CD4-positive, alpha-beta T cell treated with Interleukin-1 beta for 1 hour (primary cell): ENCODE measurements at regions not wholly inside any gene's neighbourhood (a gene's known extent, or its start where the extent isn't known, plus 50 kb on each side); places are given as distances from the start of the nearest gene placed in this dataset.

Experiments
- DNase-seq, 2 donors: peaks; one replicate each; pipeline ENCODE4 v3.0.0-alpha.2; 2020 to 2022

DNA sequence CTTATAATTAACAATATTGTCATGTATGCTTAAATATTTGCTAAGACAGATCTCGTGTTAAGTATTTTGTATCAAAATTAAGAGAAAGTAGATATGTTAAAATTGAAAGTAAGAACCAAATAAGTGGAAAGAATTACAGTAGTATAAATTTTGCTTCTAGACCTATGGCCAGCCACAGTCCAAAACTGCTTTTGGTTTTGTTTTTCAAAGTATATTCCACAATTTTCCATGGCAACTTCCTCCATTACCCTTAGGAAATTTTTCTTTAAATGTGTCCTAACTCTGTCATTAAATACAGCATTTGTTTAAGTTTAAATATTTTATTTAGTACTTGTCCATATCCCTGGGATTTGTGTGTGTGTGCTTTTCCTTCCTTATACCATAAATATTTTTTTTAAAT is 689.0 kb downstream of the DIAPH3 start:
- no peak for DNase-seq

DNA sequence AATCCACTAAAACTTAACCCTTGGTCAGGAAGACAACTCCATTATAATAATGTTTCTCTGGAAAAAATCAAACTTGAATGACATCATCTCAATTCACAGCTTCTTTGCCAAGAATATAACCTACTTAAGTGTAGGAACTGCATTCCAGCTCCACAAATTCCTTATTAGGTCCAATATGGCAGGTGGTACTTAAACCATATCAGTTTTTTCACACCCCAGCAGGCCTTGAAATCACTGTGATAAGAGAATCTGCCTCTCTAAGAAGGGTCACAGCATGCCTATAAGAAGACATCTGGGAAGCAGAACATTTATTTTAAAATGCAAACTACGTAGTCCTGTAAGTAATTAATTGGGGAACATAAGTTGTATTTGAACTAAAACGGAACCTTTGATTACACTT is 687.8 kb downstream of the DIAPH3 start:
- DNase-seq = no peak

DNA sequence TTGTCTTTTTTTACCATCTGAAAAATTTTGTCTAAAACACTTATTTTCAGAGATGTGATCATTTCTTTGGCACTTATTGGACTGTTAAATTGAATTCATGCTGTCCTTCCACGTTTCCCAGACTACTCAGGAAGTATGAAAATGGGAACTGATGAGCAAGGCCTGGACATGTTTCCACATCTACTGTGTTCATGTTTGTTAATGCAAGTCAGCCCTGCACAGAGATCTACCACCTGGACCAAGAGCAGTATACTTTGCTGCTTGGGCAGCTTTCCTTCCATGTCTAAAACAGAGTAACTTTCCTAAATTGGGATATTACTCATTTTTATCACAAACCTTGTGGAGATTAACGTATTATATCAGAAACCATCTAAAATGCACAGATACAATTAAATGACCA is 687.4 kb downstream of the DIAPH3 start:
- no peak for DNase-seq

DNA sequence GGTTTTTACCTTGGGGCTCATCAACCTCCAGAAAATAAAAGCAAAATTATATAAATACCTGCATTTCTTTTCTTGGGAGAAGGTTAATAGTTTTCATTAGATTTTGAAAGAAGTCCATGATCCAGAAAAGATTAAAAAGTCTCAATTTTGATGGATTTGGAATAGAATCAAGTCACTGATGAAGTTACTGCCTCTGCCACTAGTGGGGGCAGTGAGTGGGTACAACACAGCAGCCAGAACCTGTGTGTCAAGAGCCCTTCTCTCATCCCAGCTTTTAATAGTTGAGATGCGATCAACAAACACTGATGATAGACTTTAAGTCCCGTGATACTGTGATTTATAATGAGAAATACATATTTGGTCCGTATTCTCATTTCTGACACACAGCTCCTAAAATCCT is 686.7 kb downstream of the DIAPH3 start:
- DNase-seq = no peak

DNA sequence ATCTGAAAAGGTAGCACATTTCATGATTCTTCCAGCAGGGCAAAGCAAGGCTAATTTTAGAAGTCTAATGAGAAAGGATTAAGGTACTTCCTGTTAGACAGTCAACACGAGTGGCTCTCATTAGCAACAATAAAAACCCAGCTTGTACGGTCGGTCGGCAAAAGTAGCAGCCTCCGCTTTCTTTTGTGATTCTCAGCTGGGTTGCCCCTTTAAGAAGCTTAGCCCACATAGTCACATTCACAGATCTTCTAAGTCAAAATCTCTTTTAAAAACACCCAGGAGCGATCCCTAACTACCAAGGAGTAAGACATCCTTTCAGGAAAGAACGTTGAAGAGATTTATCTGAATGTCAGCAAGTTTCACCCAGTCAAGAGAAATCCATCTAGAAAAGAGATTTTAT is 684.8 kb downstream of the DIAPH3 start:
- no peak for DNase-seq

DNA sequence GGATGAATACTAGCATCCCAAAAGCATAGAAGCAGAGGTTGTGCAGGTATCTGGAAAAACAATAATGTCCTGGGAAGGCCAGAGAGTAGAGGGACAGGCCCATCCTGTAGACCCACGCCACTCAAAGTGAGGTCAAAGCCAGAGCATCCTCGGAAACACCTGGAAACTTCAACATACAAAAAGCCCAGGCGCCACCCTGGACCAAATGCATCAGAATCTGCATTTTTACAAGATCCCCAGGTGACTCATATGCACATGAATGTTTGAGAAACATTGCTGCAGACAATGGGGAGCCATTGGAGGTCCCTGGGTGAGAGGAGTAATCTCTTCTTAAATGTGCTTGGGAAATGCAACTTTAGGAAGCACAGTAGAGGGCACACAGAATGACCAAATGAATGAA is 684.1 kb downstream of the DIAPH3 start:
- DNase-seq = no peak

DNA sequence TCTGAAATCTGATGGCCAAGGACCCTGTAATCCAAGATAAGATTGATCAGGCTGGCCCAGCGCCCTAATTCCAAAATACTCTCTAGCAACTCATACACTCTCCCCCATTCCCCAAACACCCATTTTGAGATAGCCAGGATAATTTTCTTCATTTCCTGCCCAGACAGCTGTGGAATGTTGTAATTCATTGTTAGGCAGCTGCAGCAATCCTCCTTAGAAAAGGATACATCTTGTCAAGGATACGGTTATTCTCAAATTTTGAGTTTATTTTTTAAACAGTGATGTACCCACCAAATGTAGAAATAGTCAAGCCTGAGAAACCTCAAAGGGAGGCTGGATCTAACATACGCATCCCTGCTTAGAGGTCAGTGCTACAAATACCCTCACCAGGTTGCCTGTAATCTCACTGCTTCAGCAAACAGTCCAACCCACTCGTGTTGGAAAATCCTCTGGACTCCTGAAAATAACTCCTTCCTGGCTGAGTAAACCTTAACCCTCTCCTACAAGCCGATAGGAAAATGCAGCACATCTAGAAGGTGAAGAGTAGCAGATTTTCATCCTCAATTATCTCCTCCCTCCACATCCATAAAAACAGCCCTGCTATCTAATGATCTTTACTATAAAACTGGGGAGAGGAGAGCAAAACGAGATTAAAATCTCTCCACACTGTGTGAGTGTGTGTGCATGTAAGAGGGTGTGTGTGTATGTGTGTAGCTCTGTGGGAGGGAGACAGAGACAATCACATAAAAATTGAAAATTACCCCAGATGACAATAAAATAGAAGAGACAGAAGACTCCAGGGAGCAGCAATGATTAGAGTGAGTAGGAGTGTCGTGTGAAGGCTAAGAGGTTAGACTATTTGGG is 683.1 kb downstream of the DIAPH3 start:
- no peak for DNase-seq

DNA sequence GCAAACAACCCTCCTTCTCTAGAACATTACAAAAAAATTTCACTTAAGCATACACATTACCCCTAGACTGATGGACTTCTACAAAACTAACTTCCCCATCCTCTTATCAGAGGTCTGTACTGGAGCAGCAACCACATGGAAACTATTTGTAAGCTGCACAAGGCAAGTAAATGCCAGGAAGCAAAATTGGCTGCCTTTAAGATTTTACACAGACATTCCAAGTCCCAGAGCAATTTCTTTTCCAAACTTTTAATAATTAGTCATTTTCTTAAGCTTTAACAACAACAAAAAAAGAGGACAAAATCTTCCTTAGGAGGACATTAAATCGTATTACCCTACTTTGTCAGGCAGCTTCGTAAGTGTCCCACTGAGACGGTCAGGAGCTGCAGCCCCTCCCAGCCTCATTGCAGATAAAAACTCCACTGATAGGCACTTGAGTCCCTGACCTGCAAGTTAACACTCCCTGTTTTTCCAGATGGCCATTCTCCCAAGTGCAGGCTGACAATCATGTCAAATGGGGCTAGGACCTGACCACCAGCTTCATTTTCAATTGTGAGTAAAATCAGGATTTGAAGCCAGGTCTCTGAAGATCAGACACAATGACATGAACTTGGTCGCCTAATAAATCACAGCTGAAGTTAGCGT is 680.1 kb downstream of the DIAPH3 start:
- no peak for DNase-seq

DNA sequence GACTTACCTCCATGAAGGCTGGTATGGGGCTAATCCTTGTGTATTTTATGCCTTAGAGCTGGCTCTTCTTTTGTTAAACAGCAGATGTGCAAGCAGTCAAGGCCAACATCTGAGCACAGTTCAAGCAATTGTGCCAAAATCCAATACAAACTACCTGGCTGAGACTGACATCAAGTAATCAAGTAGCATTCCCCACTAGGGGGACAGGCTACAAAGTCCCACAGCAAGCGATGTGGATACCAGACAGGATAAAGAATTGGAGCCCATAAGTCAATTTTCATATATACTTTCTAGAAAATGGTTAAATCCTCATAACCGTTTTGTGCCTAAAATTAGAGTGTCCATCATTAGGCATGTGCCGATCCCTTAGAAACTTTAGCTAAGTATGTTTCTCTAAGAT is 675.8 kb downstream of the DIAPH3 start:
- no peak for DNase-seq

DNA sequence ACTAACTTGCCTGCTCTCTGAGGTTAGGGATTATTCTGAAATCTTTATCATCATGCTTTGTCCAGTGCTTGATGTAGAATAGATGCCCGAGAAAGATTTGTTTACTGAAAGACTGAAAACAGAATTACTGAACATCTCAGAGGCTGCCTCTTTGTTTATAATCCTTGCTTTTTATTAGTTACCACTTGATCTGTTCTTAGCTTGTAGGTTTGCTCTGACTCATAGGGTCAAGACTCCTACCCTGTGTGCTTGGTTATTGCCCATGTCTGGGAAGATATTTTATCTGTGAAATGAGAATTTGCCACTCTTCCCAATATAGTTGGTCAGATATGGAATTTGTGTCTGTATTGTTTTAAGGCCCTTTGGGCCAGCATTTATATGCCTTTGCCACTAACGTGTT is 675.3 kb downstream of the DIAPH3 start:
- DNase-seq = no peak

DNA sequence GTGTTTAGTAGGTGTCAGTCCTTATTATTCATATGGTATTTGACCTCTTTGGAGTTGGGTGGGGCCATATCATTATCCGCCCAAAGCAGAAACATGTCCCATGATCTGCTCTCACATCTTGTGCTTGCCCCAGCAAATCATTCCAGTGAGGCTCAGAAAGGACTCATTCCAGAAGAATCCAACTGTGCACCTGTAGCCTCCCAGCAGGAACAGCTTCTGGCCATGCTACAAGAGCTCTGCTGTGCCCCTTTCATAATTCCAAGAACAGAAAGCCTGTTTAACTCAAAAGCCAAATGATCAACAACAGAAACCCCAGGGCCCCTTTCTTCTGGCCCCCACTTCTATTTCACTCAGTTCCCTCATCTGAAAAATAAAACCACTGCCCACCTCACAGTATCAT is 673.1 kb downstream of the DIAPH3 start:
- DNase-seq = no peak

DNA sequence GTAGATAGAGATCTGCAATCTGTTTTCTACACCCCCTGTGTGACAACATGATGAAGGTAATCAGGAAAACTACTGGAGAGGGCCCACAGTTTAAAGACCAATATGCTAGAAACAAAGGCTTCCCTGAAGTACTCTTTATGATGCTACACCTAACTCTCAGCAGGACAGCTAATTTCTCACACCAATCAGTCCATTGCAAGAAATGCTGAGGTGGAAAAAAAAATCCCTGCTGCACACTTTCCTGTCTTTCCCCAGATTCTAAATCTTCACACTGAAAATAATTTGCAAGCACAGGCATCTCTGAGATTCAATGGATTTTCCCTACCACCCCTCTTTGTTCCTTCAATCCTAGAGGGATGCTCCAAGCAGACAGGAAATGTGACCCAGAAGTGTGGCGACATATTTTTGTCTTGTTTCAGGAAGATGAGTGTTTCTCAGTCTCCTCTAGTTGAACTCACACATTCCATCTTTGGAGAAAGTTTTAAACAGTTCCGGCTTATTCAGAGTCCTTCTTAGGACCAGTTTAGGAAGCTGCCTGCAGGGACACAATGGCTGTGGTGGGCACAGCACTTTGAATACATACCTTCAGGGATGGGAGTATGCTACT is 671.6 kb downstream of the DIAPH3 start:
- no peak for DNase-seq

DNA sequence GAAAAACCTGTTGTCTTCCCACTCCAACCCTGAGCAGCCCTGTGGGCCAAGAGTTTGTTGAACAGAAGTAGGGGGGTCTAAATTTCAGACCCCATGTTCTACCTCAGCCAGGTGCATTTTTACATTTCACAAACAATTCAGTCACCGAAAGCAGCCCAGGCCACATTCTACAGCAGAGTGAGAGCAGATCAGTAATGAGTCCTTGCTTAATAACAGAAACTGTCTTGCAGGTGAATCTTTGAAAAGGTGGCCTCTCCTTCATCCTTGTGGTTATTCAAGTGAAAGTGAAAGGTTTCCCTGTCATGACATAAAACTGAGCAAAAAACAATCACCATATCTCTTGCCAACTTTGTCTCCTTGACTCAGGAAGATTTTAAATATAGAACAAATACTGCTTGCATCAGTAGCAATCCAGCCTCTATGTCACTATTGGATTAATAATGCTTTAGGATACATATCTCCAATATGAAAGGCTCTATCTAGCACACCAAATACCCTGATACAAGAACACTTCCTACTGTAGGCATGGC is 670.2 kb downstream of the DIAPH3 start:
- DNase-seq = no peak

DNA sequence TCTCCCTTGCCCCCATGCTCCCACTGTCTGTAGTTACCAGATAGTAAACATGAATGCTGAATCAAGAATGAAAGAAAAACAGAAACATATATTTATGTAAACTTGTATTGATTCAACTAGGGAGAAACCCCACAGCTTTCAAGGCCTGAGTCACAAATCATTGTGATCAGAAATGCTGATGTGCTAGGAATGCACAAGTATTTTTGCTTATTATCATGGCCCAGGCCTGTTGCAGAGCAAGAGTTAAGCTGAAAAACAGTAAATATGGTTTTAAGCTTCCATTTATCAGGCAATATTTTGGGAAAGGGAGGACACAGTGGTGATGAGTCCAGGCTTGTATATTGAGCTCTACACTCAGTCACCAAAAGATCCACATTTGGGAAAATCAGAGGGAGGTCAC is 669.6 kb downstream of the DIAPH3 start:
- DNase-seq = no peak

DNA sequence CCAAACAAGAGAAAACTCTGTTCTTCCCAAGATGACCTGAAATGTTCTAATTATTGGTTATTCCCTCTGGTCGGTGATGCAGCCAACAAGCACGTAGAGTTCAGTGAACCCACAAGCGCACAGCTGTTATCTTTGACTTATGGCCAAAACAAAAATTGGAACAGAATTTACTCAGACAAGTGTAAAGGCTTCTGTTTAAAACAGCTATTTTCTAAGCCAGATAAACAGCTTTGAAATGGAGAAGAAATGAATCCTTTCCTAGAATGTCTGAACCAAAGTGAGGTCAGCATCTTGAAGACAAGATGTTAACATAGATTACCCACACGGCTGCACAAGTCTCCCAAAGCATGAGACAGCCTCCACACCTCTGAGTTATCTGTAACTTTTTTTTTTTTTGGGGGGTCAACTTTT is 669.2 kb downstream of the DIAPH3 start:
- no peak for DNase-seq

DNA sequence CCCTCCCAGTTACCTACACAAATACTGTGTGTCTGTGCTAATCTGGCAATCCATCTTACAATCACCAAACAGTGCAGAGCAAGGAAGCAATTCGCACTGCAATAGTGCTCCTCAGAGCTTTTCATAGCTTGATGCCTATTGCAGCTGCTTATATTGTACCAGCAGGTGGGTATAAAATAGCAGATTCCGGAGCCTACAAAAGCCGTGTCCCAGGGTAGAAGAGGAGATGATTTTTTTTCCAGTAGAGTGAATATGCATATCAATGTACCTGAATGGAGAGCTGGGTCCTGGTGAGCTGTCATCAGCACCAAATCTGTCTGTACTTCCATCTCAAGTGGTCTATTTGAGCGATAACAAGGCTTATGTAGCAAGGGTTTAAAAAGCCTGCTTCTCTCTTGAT is 668.4 kb downstream of the DIAPH3 start:
- DNase-seq = no peak

DNA sequence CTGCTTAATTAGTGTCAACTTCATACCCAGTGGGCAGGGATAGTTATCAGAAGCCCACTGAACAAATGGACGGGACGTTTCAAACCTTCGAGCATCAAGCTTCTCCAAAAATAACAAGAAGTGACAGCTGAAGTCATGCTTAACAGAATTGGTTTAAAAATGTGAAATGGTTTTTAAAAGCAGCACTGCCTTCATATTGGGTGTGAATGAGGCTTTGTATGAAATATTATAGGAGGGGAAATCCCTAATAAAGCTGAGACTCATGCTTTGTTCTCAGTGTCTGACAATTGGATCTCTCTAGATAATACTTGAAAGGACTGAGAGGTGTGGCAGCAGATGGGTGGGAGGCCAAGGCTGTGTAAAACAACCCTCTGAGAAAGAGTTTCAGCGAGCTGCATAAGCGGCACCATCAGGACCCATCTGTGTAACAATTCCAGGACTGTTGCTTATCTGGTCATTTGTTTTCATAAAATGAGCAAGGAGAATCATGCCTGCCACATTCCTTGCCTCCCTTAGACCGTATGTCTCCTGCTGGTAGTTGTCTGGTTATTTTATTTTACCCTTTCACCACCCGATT is 667.7 kb downstream of the DIAPH3 start:
- no peak for DNase-seq

DNA sequence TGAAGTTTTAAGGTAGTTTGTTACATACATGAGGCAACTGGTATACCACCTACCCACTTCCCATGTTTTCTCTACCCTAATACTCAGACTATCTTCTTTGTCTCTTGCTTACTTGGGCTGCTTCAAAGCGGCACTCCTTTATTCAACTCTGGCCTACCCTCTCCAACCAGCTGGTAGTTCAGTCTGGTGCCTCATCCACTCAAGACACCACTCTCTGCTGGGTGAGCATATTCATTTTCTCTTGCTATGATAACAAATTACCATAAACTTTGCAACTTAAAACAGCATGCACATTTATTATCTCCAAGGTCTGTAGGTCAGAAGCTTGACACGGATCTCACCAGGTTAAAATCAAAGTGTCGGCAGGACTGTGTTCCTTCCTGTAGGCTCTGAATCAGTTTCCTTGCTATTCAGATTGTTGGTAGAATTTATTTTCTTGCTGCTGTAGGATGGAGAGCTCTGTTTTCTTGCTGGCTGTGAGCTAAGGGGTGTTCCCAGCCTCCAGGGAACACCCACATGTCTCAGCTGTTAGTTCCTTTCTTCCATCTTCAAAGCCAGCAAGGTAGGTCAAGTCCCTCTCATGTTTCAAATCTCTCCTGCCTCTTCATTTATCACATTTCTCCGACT is 666.0 kb downstream of the DIAPH3 start:
- no peak for DNase-seq

DNA sequence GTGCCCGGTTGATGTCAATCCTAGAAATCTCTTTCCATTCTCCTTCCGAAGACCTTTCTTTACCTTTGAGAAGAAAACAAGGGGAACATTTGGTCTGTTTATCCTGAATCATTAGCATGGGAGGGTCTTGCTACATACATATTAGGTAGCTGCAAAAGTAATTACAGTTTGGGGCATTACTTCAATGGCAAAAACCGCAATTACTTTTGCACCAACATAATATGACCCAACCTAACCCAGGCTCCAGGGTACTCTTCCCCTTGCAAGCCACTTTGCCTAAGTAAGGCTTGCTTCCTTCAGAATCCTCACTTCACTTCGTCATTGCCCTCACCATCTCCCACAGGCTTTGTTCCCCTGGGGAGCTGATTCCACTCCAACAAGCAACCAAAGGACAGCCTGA is 662.7 kb downstream of the DIAPH3 start:
- no peak for DNase-seq

DNA sequence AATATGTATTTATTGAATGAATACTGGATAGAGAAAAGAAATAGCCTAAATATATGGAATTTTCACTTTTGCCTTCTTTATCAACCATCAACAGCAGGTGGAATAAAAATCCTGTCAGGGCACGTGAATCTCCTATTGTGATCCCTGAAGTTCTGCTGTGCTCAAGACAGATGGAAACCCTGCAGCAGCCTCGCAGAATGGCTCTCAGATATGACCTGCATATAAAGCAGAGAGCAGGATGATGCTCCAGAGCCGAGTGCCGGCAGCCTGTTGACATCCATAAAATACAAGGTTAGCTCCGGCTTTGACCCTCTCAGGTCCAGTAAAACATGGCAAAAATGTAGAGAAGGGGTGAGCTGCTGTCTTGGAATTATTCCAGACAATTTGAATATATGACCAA is 659.3 kb downstream of the DIAPH3 start:
- no peak for DNase-seq

DNA sequence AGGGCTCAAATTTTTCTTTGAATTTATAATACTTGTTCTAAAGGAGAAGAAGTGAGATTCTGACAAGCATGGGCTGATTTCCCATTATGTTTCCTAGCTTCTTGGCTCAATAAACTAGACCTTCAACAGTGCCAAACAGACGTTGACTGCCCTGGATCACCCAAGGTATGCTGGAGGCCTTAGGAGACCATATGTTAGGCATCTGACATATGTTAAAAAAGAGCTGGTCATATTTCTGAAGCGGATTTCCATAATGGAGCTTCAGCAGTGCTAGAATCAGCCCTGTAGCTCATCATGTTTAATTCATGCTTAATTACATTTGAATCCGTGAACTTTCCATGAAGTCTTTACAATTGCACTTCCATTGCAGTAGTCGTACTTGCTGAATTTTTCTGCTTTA is 653.3 kb downstream of the DIAPH3 start:
- no peak for DNase-seq

DNA sequence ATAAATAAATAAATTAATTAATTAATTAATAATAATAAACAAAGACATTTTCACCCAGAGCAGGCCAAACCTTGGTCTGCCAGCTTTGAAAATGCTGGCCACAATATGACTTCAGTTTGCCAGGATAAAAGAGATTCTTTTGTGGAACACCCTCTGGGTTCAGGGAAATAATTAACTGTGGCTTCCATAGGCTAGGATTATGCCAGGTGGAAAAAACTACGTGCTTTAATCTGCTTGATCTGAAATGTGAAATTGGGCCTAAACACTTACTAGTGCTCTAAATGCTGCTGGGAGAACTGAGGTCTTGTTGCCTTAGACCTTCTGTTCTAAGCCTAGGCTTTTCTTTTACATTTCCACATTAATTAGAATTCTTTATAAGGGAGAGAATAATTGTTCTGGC is 650.0 kb downstream of the DIAPH3 start:
- DNase-seq = no peak

DNA sequence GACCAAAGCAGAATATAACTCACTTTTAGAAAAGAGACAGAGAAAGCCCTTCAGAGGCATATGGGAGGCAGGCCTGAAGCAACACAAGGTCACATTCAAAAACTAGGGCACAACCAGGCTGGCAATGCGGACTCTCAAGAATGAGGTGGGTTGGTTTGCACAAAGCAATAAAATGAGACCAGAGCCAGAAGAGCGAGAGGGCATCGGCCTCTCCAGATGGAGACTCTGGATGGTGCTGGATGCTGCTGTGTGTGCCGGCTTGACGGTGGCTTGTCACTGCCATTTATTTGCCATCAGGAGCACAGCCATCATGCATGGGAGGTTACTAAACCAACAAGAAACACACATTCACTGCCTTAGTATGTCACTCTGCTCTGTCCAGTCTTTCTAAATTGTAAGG is 649.4 kb downstream of the DIAPH3 start:
- DNase-seq = no peak
